ENCODE measurements at regions not wholly inside any gene's neighbourhood (a gene's known extent, or its start where the extent isn't known, plus 50 kb on each side); places are given as distances from the start of the nearest gene placed in this dataset.
A peak's percentile ranks its signal among the peaks of the same experiment; 100 is the strongest.
"Not testable (repeated sequence)": the region's sequence is repeated elsewhere in the genome, so short reads cannot be mapped to it uniquely, and the experiment has no call there.

- no peak overlapping the region for H3K27ac ChIP-seq
- no peak for DNase-seq (ENCODE audit: low read depth, low spot score)
These were observed 227.1 kb upstream of the ID4 start for GRCh38 chr6:19609972-19610641.

GRCh38 chr6:19612672-19613466, 224.3 kb upstream of the ID4 start:
- not testable (repeated sequence) for H3K27ac ChIP-seq

GRCh38 chr6:19613678-19614077, 223.5 kb upstream of the ID4 start:
- no peak overlapping the region for H3K27ac ChIP-seq
- DNase-seq (ENCODE audit: low read depth, low spot score): peak; percentile 5

More at GRCh38 chr6:19612672-19613466, 224.3 kb upstream of the ID4 start:
- not testable (repeated sequence) for DNase-seq (ENCODE audit: low read depth, low spot score)

GRCh38 chr6:19616022-19616421, 221.1 kb upstream of the ID4 start:
- H3K27ac ChIP-seq: no peak overlapping the region
- DNase-seq (ENCODE audit: low read depth, low spot score): no peak

GRCh38 chr6:19632230-19632629, 204.9 kb upstream of the ID4 start:
- no peak overlapping the region for H3K27ac ChIP-seq
- no peak for DNase-seq (ENCODE audit: low read depth, low spot score)

- H3K27ac ChIP-seq: no peak overlapping the region
- DNase-seq (ENCODE audit: low read depth, low spot score): no peak
These were observed 204.4 kb upstream of the ID4 start for GRCh38 chr6:19632786-19633185.

GRCh38 chr6:19635728-19636127, 201.4 kb upstream of the ID4 start:
- no peak overlapping the region for H3K27ac ChIP-seq
- DNase-seq (ENCODE audit: low read depth, low spot score): no peak

GRCh38 chr6:19637010-19637409, 200.2 kb upstream of the ID4 start:
- DNase-seq (ENCODE audit: low read depth, low spot score): no peak
- H3K27ac ChIP-seq: no peak overlapping the region

GRCh38 chr6:19638931-19639330, 198.2 kb upstream of the ID4 start:
- no peak overlapping the region for H3K27ac ChIP-seq
- DNase-seq (ENCODE audit: low read depth, low spot score): no peak

GRCh38 chr6:19643287-19643686, 193.9 kb upstream of the ID4 start:
- DNase-seq (ENCODE audit: low read depth, low spot score): no peak

GRCh38 chr6:19643713-19644112, 193.5 kb upstream of the ID4 start:
- no peak for DNase-seq (ENCODE audit: low read depth, low spot score)
- no peak overlapping the region for H3K27ac ChIP-seq

More at GRCh38 chr6:19643287-19643686, 193.9 kb upstream of the ID4 start:
- no peak overlapping the region for H3K27ac ChIP-seq

GRCh38 chr6:19655744-19656143, 181.4 kb upstream of the ID4 start:
- no peak overlapping the region for H3K27ac ChIP-seq
- DNase-seq (ENCODE audit: low read depth, low spot score): no peak

- no peak overlapping the region for H3K27ac ChIP-seq
- no peak for DNase-seq (ENCODE audit: low read depth, low spot score)
These were observed 176.9 kb upstream of the ID4 start for GRCh38 chr6:19660123-19660910.

- H3K27ac ChIP-seq: no peak overlapping the region
- DNase-seq (ENCODE audit: low read depth, low spot score): no peak
These were observed 174.3 kb upstream of the ID4 start for GRCh38 chr6:19662911-19663310.

GRCh38 chr6:19663479-19663878, 173.7 kb upstream of the ID4 start:
- DNase-seq (ENCODE audit: low read depth, low spot score): no peak
- no peak overlapping the region for H3K27ac ChIP-seq

GRCh38 chr6:19664050-19664449, 173.1 kb upstream of the ID4 start:
- H3K27ac ChIP-seq: no peak overlapping the region
- no peak for DNase-seq (ENCODE audit: low read depth, low spot score)

- H3K27ac ChIP-seq: no peak overlapping the region
- no peak for DNase-seq (ENCODE audit: low read depth, low spot score)
These were observed 172.1 kb upstream of the ID4 start for GRCh38 chr6:19664878-19665612.

- no peak overlapping the region for H3K27ac ChIP-seq
- no peak for DNase-seq (ENCODE audit: low read depth, low spot score)
These were observed 171.6 kb upstream of the ID4 start for GRCh38 chr6:19665613-19665909.

GRCh38 chr6:19668710-19669109, 168.5 kb upstream of the ID4 start:
- no peak overlapping the region for H3K27ac ChIP-seq
- no peak for DNase-seq (ENCODE audit: low read depth, low spot score)

- H3K27ac ChIP-seq: no peak overlapping the region
These were observed 168.0 kb upstream of the ID4 start for GRCh38 chr6:19669206-19669605.

GRCh38 chr6:19682859-19683258, 154.3 kb upstream of the ID4 start:
- DNase-seq (ENCODE audit: low read depth, low spot score): no peak
- no peak overlapping the region for H3K27ac ChIP-seq

More at GRCh38 chr6:19669206-19669605, 168.0 kb upstream of the ID4 start:
- no peak for DNase-seq (ENCODE audit: low read depth, low spot score)

Data from epithelial cell of prostate (primary cell).